ENCODE measurements at regions not wholly inside any gene's neighbourhood (a gene's known extent, or its start where the extent isn't known, plus 50 kb on each side); places are given as distances from the start of the nearest gene placed in this dataset.

- no peak overlapping the region for H3K27ac ChIP-seq
- TF ChIP-seq ZFX (IDR thresholded peaks at IDR 0.05): no peak
- no peak for TF ChIP-seq CTCF (conservative IDR thresholded peaks at IDR 0.05)
These were observed 772.4 kb upstream of the RIOK2 start for GRCh38 chr5:97955450-97955849.

- TF ChIP-seq ZFX (IDR thresholded peaks at IDR 0.05): no peak
- no peak for TF ChIP-seq CTCF (conservative IDR thresholded peaks at IDR 0.05)
These were observed 784.2 kb upstream of the RIOK2 start for GRCh38 chr5:97967292-97967691.

GRCh38 chr5:97968346-97968745 is 785.3 kb upstream of the RIOK2 start:
- no peak for TF ChIP-seq ZFX (IDR thresholded peaks at IDR 0.05)
- no peak for TF ChIP-seq CTCF (conservative IDR thresholded peaks at IDR 0.05)
- no peak overlapping the region for H3K27ac ChIP-seq

More at GRCh38 chr5:97967292-97967691, 784.2 kb upstream of the RIOK2 start:
- H3K27ac ChIP-seq: no peak overlapping the region

GRCh38 chr5:97979740-97980139 is 793.7 kb upstream of the RGMB start:
- no peak overlapping the region for H3K27ac ChIP-seq
- TF ChIP-seq ZFX (IDR thresholded peaks at IDR 0.05) (no peak), CTCF (conservative IDR thresholded peaks at IDR 0.05) (no peak)

- TF ChIP-seq CTCF (conservative IDR thresholded peaks at IDR 0.05) (no peak), ZFX (IDR thresholded peaks at IDR 0.05) (no peak)
These were observed 793.2 kb upstream of the RGMB start for GRCh38 chr5:97980291-97980690.

GRCh38 chr5:97986069-97986468 is 787.4 kb upstream of the RGMB start:
- TF ChIP-seq ZFX (IDR thresholded peaks at IDR 0.05): no peak
- TF ChIP-seq CTCF (conservative IDR thresholded peaks at IDR 0.05): no peak; the same call in 1 of the 2 replicates
- H3K27ac ChIP-seq: no peak overlapping the region

More at GRCh38 chr5:97980291-97980690, 793.2 kb upstream of the RGMB start:
- H3K27ac ChIP-seq: no peak overlapping the region

- H3K27ac ChIP-seq: no peak overlapping the region
- TF ChIP-seq CTCF (conservative IDR thresholded peaks at IDR 0.05) (no peak), ZFX (IDR thresholded peaks at IDR 0.05) (no peak)
These were observed 782.2 kb upstream of the RGMB start for GRCh38 chr5:97991236-97991635.

Measured in C4-2B (cell line).